ENCODE measurements at regions not wholly inside any gene's neighbourhood (a gene's known extent, or its start where the extent isn't known, plus 50 kb on each side); places are given as distances from the start of the nearest gene placed in this dataset.

- TF ChIP-seq PRDM10 (IDR thresholded peaks at IDR 0.05; ENCODE audit: partially characterized antibody) = no peak
- TF ChIP-seq CXXC5 (CRISPR knock-in tag; IDR thresholded peaks at IDR 0.05) = no peak
- no peak for TF ChIP-seq ZNF263 (CRISPR knock-in tag; IDR thresholded peaks at IDR 0.05; ENCODE audit: borderline replicate concordance)
- TF ChIP-seq CBX5 (IDR thresholded peaks at IDR 0.05; ENCODE audit: borderline replicate concordance, low read depth) = no peak
- no peak for TF ChIP-seq FOXA1 (IDR thresholded peaks at IDR 0.05; ENCODE audit: borderline replicate concordance)
- no peak for TF ChIP-seq ETV6 (IDR thresholded peaks at IDR 0.05; ENCODE audit: borderline replicate concordance in 1 of 2, low read depth in 2 of 2, low read length in 1 of 2)
- TF ChIP-seq ETV6 (CRISPR knock-in tag; IDR thresholded peaks at IDR 0.05; ENCODE audit: borderline replicate concordance) = no peak
Measured at GRCh38 chr15:35305031-35305550, 220.0 kb upstream of the NANOGP8 start (continued).

GRCh38 chr15:35304389-35304788 is 219.3 kb upstream of the NANOGP8 start:
- no peak overlapping the region; the same call in 1 of the 2 replicates for H2AFZ ChIP-seq (ENCODE audit: low read depth, low read length)
- H3K4me3 ChIP-seq = no peak overlapping the region
- in situ Hi-C loops (cut with MboI) = no loop called here
- H3K36me3 ChIP-seq (ENCODE audit: control insufficient read depth, insufficient read depth, low read length) = no peaks in the 10 kb centered on the region
- ChIA-PET CTCF (ENCODE audit: low intra/inter-chr PET ratio) (no interaction called here), POLR2A (no interaction called here)
- H3K9ac ChIP-seq (ENCODE audit: insufficient read depth in 1 of 2, low read depth in 2 of 2, low read length in 2 of 2) = no peak overlapping the region
- BruUV-seq (replicated peaks) = no TSS peak
- intact Hi-C loops (cut with micrococcal nuclease) = no loop called here
- DNase-seq (ENCODE audit: extremely low read depth in 1 of 4, low spot score in 3 of 4) (no peak), FAIRE-seq (no peak), ATAC-seq (no peak)
- WGBS (ENCODE audit: insufficient coverage, low coverage, missing lambda C conversion rate) = 27% methylated on average over 2 of the region's 2 CpGs
- H3K9me3 ChIP-seq (replicated peaks; ENCODE audit: control insufficient read depth, insufficient read depth, low read depth, low read length) = no peaks in the 10 kb centered on the region
- H4K20me1 ChIP-seq (replicated peaks; ENCODE audit: control insufficient read depth, insufficient read depth, low read length) = no peaks in the 10 kb centered on the region
- H3K27me3 ChIP-seq (ENCODE audit: control insufficient read depth in 2 of 2, insufficient read depth in 2 of 2, low read length in 2 of 2) = no peaks in the 10 kb centered on the region
- no peak overlapping the region for H3K4me2 ChIP-seq (ENCODE audit: insufficient read depth, low read length)
- H3K9me1 ChIP-seq (ENCODE audit: control insufficient read depth, insufficient read depth, low read length) = no peaks in the 10 kb centered on the region
- no peaks in the 10 kb centered on the region for H3K79me2 ChIP-seq (ENCODE audit: control insufficient read depth, insufficient read depth, low read length)
- H3K27ac ChIP-seq (ENCODE audit: extremely low read depth, low read depth, low read length) = no peak overlapping the region
- peaks cover 0 to 25% of the 10 kb centered on the region in 2 experiments; a peak in 3 of 5 replicates for H3K4me1 ChIP-seq (replicated peaks in 1 of 2; ENCODE audit: control insufficient read depth in 2 of 2, insufficient read depth in 2 of 2, low read length in 2 of 2)
- TF ChIP-seq ZFPM2 (CRISPR knock-in tag; IDR thresholded peaks at IDR 0.05) = no peak
- no peak for TF ChIP-seq CXXC5 (CRISPR knock-in tag; IDR thresholded peaks at IDR 0.05)
- TF ChIP-seq YBX1 (IDR thresholded peaks at IDR 0.05) = no peak
- no peak for TF ChIP-seq ZNF239 (CRISPR knock-in tag; IDR thresholded peaks at IDR 0.05)
- TF ChIP-seq ETS1 (conservative IDR thresholded peaks at IDR 0.05; ENCODE audit: control insufficient read depth, low read depth, low read length) = no peak
- TF ChIP-seq RBFOX2 (IDR thresholded peaks at IDR 0.05; ENCODE audit: low read depth, low read length) = no peak
- TF ChIP-seq SMARCA5 (IDR thresholded peaks at IDR 0.05) = no peak
- no peak for TF ChIP-seq SAFB2 (IDR thresholded peaks at IDR 0.05; ENCODE audit: borderline replicate concordance, low read depth, low read length, severe bottlenecking)
- no peak for TF ChIP-seq TOE1 (IDR thresholded peaks at IDR 0.05; ENCODE audit: borderline replicate concordance)
- no peak for TF ChIP-seq TOE1 (CRISPR knock-in tag; IDR thresholded peaks at IDR 0.05; ENCODE audit: borderline replicate concordance, low read depth)
- TF ChIP-seq DMBX1 (CRISPR knock-in tag; IDR thresholded peaks at IDR 0.05; ENCODE audit: borderline replicate concordance) = no peak
- TF ChIP-seq SNRNP70 (optimal IDR thresholded peaks at IDR 0.05; ENCODE audit: low read depth, low read length) = no peak
- no peak for TF ChIP-seq POLR2G (IDR thresholded peaks at IDR 0.05; ENCODE audit: low read depth, low read length)
